ENCODE measurements at regions not wholly inside any gene's neighbourhood (a gene's known extent, or its start where the extent isn't known, plus 50 kb on each side); places are given as distances from the start of the nearest gene placed in this dataset.

DNA sequence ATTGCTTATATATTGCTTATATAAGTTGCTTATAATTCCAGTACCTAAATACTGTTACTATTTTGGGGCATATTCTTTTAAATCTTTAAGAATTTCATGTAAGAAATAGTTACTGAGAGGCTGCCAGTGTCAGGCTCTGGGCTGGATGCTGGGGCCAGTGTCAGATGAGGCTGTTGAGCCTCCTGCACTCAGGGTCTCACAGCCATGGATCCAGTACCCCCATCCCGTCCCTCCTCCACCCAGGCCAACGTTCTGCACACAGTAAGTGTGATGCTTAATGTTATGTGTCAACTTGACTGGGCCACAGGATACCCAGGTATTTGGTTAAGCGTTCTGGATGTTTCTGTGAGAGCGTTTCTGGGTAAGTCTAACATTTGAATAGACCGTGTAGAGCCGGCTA lies 119.5 kb upstream of the PMEPA1 start:
- H3K4ac ChIP-seq (replicated peaks; ENCODE audit: insufficient read length, low read depth, low read length), result no peak overlapping the region

More for the DNA sequence above, 119.5 kb upstream of the PMEPA1 start:
- no peaks in the 10 kb centered on the region for H3K9me3 ChIP-seq (ENCODE audit: insufficient read depth in 2 of 2, low read depth in 1 of 2, low read length in 1 of 2)
- no peak overlapping the region for H4K8ac ChIP-seq (ENCODE audit: extremely low read depth, insufficient read depth, low read length)
- no peak overlapping the region for H3K27ac ChIP-seq (ENCODE audit: low read depth, low read length)
- no peak overlapping the region for H3K18ac ChIP-seq (ENCODE audit: extremely low read depth, low read length)
- H3K4me2 ChIP-seq (ENCODE audit: insufficient read depth in 1 of 2, low read depth in 2 of 2, low read length in 2 of 2), result no peak overlapping the region
- H3K27me3 ChIP-seq (replicated peaks in 1 of 4; ENCODE audit: control insufficient read depth in 3 of 4, extremely low read depth in 1 of 4, insufficient read depth in 3 of 4, low read length in 3 of 4), result no peaks in the 10 kb centered on the region
- WGBS, 2 experiments (ENCODE audit: extremely low coverage in 1 of 2, insufficient coverage in 1 of 2, insufficient read length in 1 of 2, insufficient replicate concordance in 2 of 2, low coverage in 1 of 2, low lambda C conversion rate in 2 of 2, missing lambda C conversion rate in 1 of 2), result 83% methylated on average over 6 of the region's 6 CpGs; no CpG with 5 or more reads in 1 of the 2 experiments
- H3K36me3 ChIP-seq (ENCODE audit: control insufficient read depth in 2 of 4, insufficient read depth in 4 of 4, low read length in 3 of 4), result no peaks in the 10 kb centered on the region
- no peak overlapping the region for H3K9ac ChIP-seq (replicated peaks in 1 of 4; ENCODE audit: extremely low read depth in 1 of 4, low read depth in 3 of 4, low read length in 3 of 4)
- H4K91ac ChIP-seq (replicated peaks; ENCODE audit: insufficient read length, low read length), result no peak overlapping the region
- no peak overlapping the region for H2BK5ac ChIP-seq (ENCODE audit: low read depth, low read length)
- TF ChIP-seq CEBPB (IDR thresholded peaks at IDR 0.05; ENCODE audit: low read depth, low read length) (no peak), GABPA (IDR thresholded peaks at IDR 0.05; ENCODE audit: borderline replicate concordance, insufficient read depth, low read length) (no peak), SP2 (IDR thresholded peaks at IDR 0.05; ENCODE audit: low read length) (no peak), JUN (IDR thresholded peaks at IDR 0.05; ENCODE audit: low read depth, low read length) (no peak), SAP30 (IDR thresholded peaks at IDR 0.05; ENCODE audit: insufficient read depth, insufficient replicate concordance, low read length) (no peak), TCF12 (IDR thresholded peaks at IDR 0.05; ENCODE audit: low read depth, low read length) (no peak), EP300 (IDR thresholded peaks at IDR 0.05; ENCODE audit: borderline replicate concordance in 1 of 2, low read depth in 2 of 2, low read length in 2 of 2) (no peak), KDM5A (IDR thresholded peaks at IDR 0.05; ENCODE audit: low read length) (no peak), NRF1 (IDR thresholded peaks at IDR 0.05; ENCODE audit: low read depth, low read length) (no peak)
- TF ChIP-seq, protein P1, sequence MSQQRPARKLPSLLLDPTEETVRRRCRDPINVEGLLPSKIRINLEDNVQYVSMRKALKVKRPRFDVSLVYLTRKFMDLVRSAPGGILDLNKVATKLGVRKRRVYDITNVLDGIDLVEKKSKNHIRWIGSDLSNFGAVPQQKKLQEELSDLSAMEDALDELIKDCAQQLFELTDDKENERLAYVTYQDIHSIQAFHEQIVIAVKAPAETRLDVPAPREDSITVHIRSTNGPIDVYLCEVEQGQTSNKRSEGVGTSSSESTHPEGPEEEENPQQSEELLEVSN (IDR thresholded peaks at IDR 0.05), result no peak
- no peak overlapping the region for H2AFZ ChIP-seq (ENCODE audit: low read length)
- no peak overlapping the region for H3K4me3 ChIP-seq (ENCODE audit: extremely low read depth in 1 of 4, insufficient read depth in 2 of 4, low read depth in 3 of 4, low read length in 4 of 4)
- no peak overlapping the region for H3K56ac ChIP-seq (replicated peaks; ENCODE audit: insufficient read length, low read depth, low read length)
- H4K20me1 ChIP-seq (replicated peaks in 1 of 2; ENCODE audit: control insufficient read depth in 1 of 2, insufficient read depth in 2 of 2, low read length in 2 of 2), result no peaks in the 10 kb centered on the region
- no peak overlapping the region for H2BK20ac ChIP-seq (ENCODE audit: low read length)
- H2BK15ac ChIP-seq (ENCODE audit: low read length), result no peak overlapping the region
- H3K4me1 ChIP-seq (replicated peaks in 1 of 4; ENCODE audit: control insufficient read depth in 3 of 4, insufficient read depth in 4 of 4, low read length in 3 of 4), result no peaks in the 10 kb centered on the region; a peak in 1 of 7 replicates
- H2BK120ac ChIP-seq (replicated peaks; ENCODE audit: low read depth, low read length), result no peak overlapping the region
- FAIRE-seq (no peak), DNase-seq (ENCODE audit: low read depth in 1 of 2, low spot score in 2 of 2) (no peak)
- no peak overlapping the region for H2AK5ac ChIP-seq (ENCODE audit: low read depth, low read length)
- no peak overlapping the region for H3K23ac ChIP-seq (ENCODE audit: insufficient read length)
- no peaks in the 10 kb centered on the region for H3K79me2 ChIP-seq (ENCODE audit: control insufficient read depth in 1 of 2, insufficient read depth in 2 of 2, low read length in 2 of 2)
- POLR2A ChIA-PET (ENCODE audit: partially characterized antibody), result no interaction called here
- no peak overlapping the region for H2BK12ac ChIP-seq (ENCODE audit: low read depth, low read length)
- no peak overlapping the region for H3K14ac ChIP-seq (ENCODE audit: insufficient read length)
- H4K5ac ChIP-seq (ENCODE audit: insufficient read length, low read depth, low read length), result no peak overlapping the region
- H3K23me2 ChIP-seq (ENCODE audit: low read depth, low read length), result no peaks in the 10 kb centered on the region
- H3K79me1 ChIP-seq (ENCODE audit: low read depth, low read length), result no peaks in the 10 kb centered on the region
- CTCF ChIA-PET (ENCODE audit: partially characterized antibody), result interaction anchor here (1.0 kb wide), 1 partner anchor 176 kb away, joined by 3 read pairs; no protein-coding TSS in a partner anchor

Measured in H1 (cell line).